ENCODE measurements at regions not wholly inside any gene's neighbourhood (a gene's known extent, or its start where the extent isn't known, plus 50 kb on each side); places are given as distances from the start of the nearest gene placed in this dataset.

DNA sequence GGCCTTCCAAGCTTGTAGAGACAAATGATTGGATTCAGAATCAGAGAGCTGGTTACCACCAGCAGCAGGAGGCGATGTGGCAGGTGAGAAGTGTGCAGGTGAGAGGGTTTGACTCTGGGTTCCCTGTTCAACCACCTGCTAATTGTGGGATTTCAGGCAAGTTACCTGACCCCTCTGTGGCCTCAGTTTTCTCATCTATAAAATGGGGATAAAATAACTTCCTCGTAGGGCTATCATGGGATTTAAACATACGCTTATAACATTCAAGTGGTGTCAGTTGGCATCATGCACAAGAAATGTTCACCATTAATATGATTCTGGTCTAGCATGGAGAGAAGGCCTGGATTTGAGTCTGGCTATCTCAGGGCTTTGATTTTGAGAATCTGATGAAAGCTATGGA is 143.8 kb upstream of the MYL2 start:
- TF ChIP-seq POLR2A (IDR thresholded peaks at IDR 0.05) (no peak), POLR2AphosphoS5 (IDR thresholded peaks at IDR 0.05) (no peak), CTCF (IDR thresholded peaks at IDR 0.05) (no peak)

Data from breast epithelium (tissue), 3 donors.